DOHH2 (cell line): ENCODE measurements at regions not wholly inside any gene's neighbourhood (a gene's known extent, or its start where the extent isn't known, plus 50 kb on each side); places are given as distances from the start of the nearest gene placed in this dataset.
"Not testable (repeated sequence)": the region's sequence is repeated elsewhere in the genome, so short reads cannot be mapped to it uniquely, and the experiment has no call there.

Source experiments
- H3F3A ChIP-seq: fragments of 200-600 bp; sonication (generic), shearing (Covaris generic); 2 replicates; pipeline ENCODE4 v1.6.0; 2016; ENCODE audit warnings: antibody characterized with exemption, mild to moderate bottlenecking; ENCODE audit not compliant: control insufficient read depth, insufficient read depth
- H3K27ac ChIP-seq: fragments of 200-600 bp; sonication (generic); 2 replicates; pipeline ENCODE4 v1.5.1; 2014; ENCODE audit warnings: low read depth, mild to moderate bottlenecking, low read length, moderate library complexity
- H3K27me3 ChIP-seq: fragments of 200-600 bp; sonication (generic); 2 replicates; pipeline ENCODE4 v1.6.1; 2014; ENCODE audit warnings: mild to moderate bottlenecking, low read length, mixed read lengths; ENCODE audit not compliant: control insufficient read depth
- H3K36me3 ChIP-seq: fragments of 200-600 bp; sonication (generic); 2 replicates; pipeline ENCODE4 v1.6.1; 2014; ENCODE audit warnings: mild to moderate bottlenecking, low read length, moderate library complexity, mixed read lengths; ENCODE audit not compliant: control insufficient read depth
- H3K4me1 ChIP-seq: fragments of 200-600 bp; sonication (generic); 2 replicates; pipeline ENCODE4 v1.6.1; 2014; ENCODE audit warnings: mild to moderate bottlenecking, low read length, mixed read lengths; ENCODE audit not compliant: control insufficient read depth
- H3K4me2 ChIP-seq: fragments of 200-600 bp; sonication (generic); 2 replicates; pipeline ENCODE4 v1.6.0; 2014; ENCODE audit warnings: mild to moderate bottlenecking, low read length, moderate library complexity
- H3K4me3 ChIP-seq: fragments of 200-600 bp; sonication (generic); 2 replicates; pipeline ENCODE4 v1.5.1; 2014; ENCODE audit warnings: mild to moderate bottlenecking, low read length, mixed read lengths
- H3K79me2 ChIP-seq: fragments of 200-600 bp; sonication (generic); 2 replicates; pipeline ENCODE4 v1.6.1; 2014; ENCODE audit warnings: mild to moderate bottlenecking, low read length, mixed read lengths; ENCODE audit not compliant: control insufficient read depth
- H3K9me2 ChIP-seq: fragments of 200-600 bp; sonication (generic); replicated peaks from 2 replicates; pipeline ENCODE4 v1.6.1; 2014; ENCODE audit warnings: mild to moderate bottlenecking, low read length, mixed read lengths; ENCODE audit not compliant: control insufficient read depth
- H3K9me3 ChIP-seq: fragments of 200-600 bp; sonication (generic); 2 replicates; pipeline ENCODE4 v1.6.1; 2014; ENCODE audit warnings: antibody characterized with exemption, low read length, mixed read lengths; ENCODE audit not compliant: control insufficient read depth, insufficient read depth
- H4K20me1 ChIP-seq: fragments of 200-600 bp; sonication (generic); 2 replicates; pipeline ENCODE4 v1.6.0; 2014; ENCODE audit warnings: low read depth, mild to moderate bottlenecking, antibody characterized with exemption, low read length, moderate library complexity; ENCODE audit not compliant: control insufficient read depth, insufficient read depth
- CTCF ChIP-seq: fragments of 200-600 bp; sonication (generic); IDR thresholded peaks from one replicate; pipeline ENCODE4 v1.5.1; 2014; ENCODE audit warnings: antibody characterized with exemption, mild to moderate bottlenecking, low read depth, low read length; ENCODE audit not compliant: poor library complexity, severe bottlenecking
- EZH2phosphoT487 ChIP-seq: fragments of 200-600 bp; sonication (generic); IDR thresholded peaks from 2 replicates; pipeline ENCODE4 v1.6.1; 2017; ENCODE audit warnings: borderline replicate concordance, mild to moderate bottlenecking, antibody characterized with exemption, low read length, moderate library complexity, mixed read lengths

- Histone ChIP-seq H3K9me3 (no peaks in the 10 kb centered on the region), H3F3A (no peaks in the 10 kb centered on the region), H3K4me3 (no peak overlapping the region), H3K36me3 (no peaks in the 10 kb centered on the region), H3K27me3 (no peaks in the 10 kb centered on the region), H4K20me1 (no peaks in the 10 kb centered on the region), H3K4me1 (no peaks in the 10 kb centered on the region), H3K27ac (no peak overlapping the region), H3K9me2 (no peaks in the 10 kb centered on the region), H3K79me2 (no peaks in the 10 kb centered on the region), H3K4me2 (no peak overlapping the region)
- no peak for TF ChIP-seq EZH2phosphoT487
- no peak for TF ChIP-seq CTCF
These were observed 1391.4 kb downstream of the UQCRFS1 start for GRCh38 chr19:27821418-27822018.

- Histone ChIP-seq H3K4me3 (no peak overlapping the region), H4K20me1 (no peaks in the 10 kb centered on the region), H3K4me1 (no peaks in the 10 kb centered on the region), H3K9me2 (no peaks in the 10 kb centered on the region), H3K4me2 (no peak overlapping the region), H3K27ac (no peak overlapping the region), H3F3A (no peaks in the 10 kb centered on the region), H3K9me3 (no peaks in the 10 kb centered on the region), H3K79me2 (no peaks in the 10 kb centered on the region), H3K27me3 (no peaks in the 10 kb centered on the region), H3K36me3 (no peaks in the 10 kb centered on the region)
- no peak for TF ChIP-seq EZH2phosphoT487
These were observed 1397.0 kb downstream of the UQCRFS1 start for GRCh38 chr19:27815985-27816384.

- not testable (repeated sequence) for H3K27ac ChIP-seq, H3K9me3 ChIP-seq, H4K20me1 ChIP-seq, H3K9me2 ChIP-seq, H3K4me3 ChIP-seq, H3F3A ChIP-seq, H3K36me3 ChIP-seq, H3K79me2 ChIP-seq, H3K4me2 ChIP-seq, H3K27me3 ChIP-seq, H3K4me1 ChIP-seq
These were observed 1398.1 kb downstream of the UQCRFS1 start for GRCh38 chr19:27814834-27815233.

- H3K36me3 ChIP-seq, H3K4me1 ChIP-seq, H3F3A ChIP-seq, H3K4me3 ChIP-seq, H3K4me2 ChIP-seq, H3K9me2 ChIP-seq, H3K79me2 ChIP-seq, H3K9me3 ChIP-seq, H4K20me1 ChIP-seq, H3K27me3 ChIP-seq, H3K27ac ChIP-seq: not testable (repeated sequence)
These were observed 1398.7 kb downstream of the UQCRFS1 start for GRCh38 chr19:27814274-27814673.

DNA sequence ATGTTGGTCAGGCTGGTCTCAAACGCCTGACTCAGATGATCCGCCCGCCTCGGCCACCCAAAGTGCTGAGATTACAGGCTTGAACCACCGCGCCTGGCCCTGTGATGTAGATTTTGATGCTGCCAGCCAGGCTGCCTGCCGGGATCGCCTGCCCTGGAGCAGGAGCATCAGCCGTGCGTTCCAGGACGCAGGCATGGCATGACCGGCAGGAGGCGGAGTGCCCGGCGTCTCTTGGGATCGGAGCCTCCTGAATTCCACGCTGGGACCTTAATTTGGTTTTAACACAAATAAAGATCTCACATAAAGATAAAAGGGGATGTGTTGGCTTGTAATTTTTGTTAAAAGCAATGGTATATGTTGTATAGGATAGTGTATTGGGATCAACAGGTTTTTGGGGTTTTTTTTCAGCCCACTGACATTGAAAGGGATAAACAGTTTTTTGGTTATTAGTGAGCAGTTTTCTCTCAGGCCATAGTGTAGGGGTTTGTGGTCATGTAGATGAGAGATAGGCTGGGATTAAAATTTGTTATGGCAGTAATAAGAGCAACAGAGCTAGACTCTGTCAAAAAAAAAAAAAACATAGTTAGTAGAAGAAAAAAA is 1406.4 kb downstream of the UQCRFS1 start:
- Histone ChIP-seq H3K79me2 (peaks cover 18% of the 10 kb centered on the region), H3K4me1 (no peaks in the 10 kb centered on the region), H4K20me1 (no peaks in the 10 kb centered on the region), H3K9me3 (no peaks in the 10 kb centered on the region), H3K4me2 (no peak overlapping the region), H3K9me2 (no peaks in the 10 kb centered on the region), H3K27me3 (no peaks in the 10 kb centered on the region), H3K36me3 (peaks cover 28% of the 10 kb centered on the region), H3K27ac (no peak overlapping the region), H3F3A (peaks cover 8% of the 10 kb centered on the region; the same call in 1 of the 2 replicates), H3K4me3 (no peak overlapping the region)
- TF ChIP-seq EZH2phosphoT487 (no peak), CTCF (no peak)
